NCI-H2029 (cell line): ENCODE measurements at regions not wholly inside any gene's neighbourhood (a gene's known extent, or its start where the extent isn't known, plus 50 kb on each side); places are given as distances from the start of the nearest gene placed in this dataset.
"Not testable (repeated sequence)": the region's sequence is repeated elsewhere in the genome, so short reads cannot be mapped to it uniquely, and the experiment has no call there.

ENCODE experiments used
- DNase-seq: peaks from one replicate; lab custom pipeline; 2025; lab: John Stamatoyannopoulos, UW

GRCh38 chr14:22152161-22152870 is 436.7 kb downstream of the DAD1 start:
- no peak for DNase-seq

- DNase-seq, result no peak
Measured at GRCh38 chr14:22151121-22151520, 437.9 kb downstream of the DAD1 start.

- no peak for DNase-seq
Measured at GRCh38 chr14:22149058-22149457, 440.0 kb downstream of the DAD1 start.

DNA sequence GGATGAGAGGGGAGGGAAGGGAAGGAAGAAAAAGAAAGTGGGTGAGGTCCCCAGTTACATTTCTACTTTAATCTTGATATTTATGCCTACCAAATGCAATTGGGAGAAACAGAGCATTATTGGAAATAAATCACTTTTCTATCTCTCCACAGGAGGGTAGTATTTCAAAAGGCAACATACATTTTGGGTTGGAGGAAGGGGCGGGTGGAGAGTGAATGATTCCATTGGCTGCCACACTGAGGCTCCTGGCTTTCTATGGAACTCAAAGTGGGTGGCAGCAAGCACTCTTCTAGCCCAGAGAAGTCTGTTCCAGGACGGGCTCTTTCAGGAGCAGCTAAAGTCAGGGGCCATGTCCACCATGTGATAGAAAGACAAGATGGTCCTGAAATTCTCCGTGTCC is 441.3 kb downstream of the DAD1 start:
- DNase-seq, result no peak

- DNase-seq, result no peak
Measured at GRCh38 chr14:22143363-22143762, 445.7 kb downstream of the DAD1 start.

DNA sequence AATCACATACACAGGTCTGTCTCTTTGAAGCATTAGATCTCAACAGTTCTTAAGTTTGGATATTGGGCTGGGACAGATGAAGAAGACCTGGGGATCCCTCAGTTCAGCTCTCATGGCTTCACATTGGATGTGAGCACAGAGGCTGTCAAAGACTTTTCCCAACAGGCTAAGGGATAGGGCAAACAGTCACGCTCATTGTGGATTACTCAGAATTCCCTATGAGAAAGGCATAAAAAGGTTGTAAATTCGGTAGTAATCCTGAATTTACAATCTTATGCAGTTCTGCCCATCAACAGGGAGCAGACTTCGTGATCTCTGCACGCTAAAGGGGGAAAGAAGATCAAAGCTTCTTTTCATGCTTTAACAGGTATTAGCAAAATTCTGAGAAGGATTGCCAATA is 448.4 kb downstream of the DAD1 start:
- no peak for DNase-seq

- DNase-seq, result no peak
Measured at GRCh38 chr14:22131749-22132476, 457.1 kb downstream of the DAD1 start.

DNA sequence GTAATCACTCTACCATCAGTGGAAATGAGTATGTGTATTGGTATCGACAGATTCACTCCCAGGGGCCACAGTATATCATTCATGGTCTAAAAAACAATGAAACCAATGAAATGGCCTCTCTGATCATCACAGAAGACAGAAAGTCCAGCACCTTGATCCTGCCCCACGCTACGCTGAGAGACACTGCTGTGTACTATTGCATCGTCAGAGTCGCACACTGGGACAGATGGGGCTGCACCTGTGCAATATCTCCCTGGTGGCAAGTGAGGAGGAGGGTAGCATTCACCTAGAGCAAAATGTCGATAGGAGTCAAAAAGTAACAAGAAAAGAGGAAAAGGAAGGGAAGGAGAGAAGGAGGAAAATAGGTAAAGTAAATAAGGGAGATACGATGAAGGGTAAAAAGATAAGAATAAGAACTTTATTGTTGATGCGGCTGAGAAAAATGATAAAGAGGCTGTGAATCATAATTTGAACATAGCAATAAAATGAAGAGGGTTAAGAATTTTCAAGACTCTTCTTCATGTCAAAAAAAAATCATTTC is 450.5 kb upstream of the OR4E1 start:
- no peak for DNase-seq

GRCh38 chr14:22122829-22123560 is 449.4 kb upstream of the OR4E1 start:
- DNase-seq, result no peak

GRCh38 chr14:22122227-22122818 is 448.7 kb upstream of the OR4E1 start:
- DNase-seq, result no peak

DNA sequence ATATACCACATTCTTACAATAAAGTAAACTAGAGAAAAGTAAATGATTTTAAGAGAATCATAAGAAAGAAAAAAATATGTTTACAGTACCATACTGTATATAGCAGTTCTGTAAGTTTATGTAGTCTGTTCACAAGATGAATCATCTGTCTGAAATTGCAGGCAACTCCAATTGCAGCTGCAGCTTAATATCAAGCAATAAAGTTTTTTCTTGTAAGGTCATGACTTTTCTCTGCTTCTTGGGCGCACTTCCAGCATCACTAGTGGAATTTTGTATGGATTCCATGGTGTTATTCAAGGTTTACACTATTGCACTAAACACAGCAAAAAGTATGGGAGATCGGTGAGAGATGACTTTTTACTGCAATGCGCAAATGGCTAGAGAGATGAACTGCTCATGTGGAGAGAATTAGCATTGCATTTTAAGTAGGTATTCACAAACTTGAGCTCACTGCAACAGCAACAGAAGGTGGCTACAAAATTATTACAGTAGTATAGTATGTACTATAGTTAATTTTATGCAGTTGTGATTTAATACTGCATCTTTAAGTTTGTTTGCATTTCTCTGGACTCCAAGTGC is 445.4 kb upstream of the OR4E1 start:
- no peak for DNase-seq

GRCh38 chr14:22113401-22113800 is 439.8 kb upstream of the OR4E1 start:
- DNase-seq, result no peak

GRCh38 chr14:22112004-22112403 is 438.4 kb upstream of the OR4E1 start:
- no peak for DNase-seq

DNA sequence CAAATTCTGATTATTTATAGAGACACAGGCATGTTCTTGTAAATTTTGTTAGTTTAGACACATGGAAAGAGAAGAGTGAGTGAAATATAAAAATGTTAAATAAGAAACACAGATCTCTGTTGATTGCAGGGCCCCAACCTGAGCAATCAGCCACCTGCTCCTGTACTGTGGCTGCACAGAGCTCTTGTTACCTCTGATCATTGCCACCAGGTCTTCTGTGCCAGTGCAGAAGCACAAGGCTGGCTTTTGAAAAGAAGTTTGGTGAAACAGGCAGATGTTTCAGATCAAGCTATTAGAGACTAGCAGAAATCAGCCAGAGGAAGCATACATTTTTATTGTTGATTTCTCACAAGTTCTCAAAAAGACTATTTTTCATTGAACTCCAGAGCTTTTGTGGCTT is 434.1 kb upstream of the OR4E1 start:
- DNase-seq, result no peak

DNA sequence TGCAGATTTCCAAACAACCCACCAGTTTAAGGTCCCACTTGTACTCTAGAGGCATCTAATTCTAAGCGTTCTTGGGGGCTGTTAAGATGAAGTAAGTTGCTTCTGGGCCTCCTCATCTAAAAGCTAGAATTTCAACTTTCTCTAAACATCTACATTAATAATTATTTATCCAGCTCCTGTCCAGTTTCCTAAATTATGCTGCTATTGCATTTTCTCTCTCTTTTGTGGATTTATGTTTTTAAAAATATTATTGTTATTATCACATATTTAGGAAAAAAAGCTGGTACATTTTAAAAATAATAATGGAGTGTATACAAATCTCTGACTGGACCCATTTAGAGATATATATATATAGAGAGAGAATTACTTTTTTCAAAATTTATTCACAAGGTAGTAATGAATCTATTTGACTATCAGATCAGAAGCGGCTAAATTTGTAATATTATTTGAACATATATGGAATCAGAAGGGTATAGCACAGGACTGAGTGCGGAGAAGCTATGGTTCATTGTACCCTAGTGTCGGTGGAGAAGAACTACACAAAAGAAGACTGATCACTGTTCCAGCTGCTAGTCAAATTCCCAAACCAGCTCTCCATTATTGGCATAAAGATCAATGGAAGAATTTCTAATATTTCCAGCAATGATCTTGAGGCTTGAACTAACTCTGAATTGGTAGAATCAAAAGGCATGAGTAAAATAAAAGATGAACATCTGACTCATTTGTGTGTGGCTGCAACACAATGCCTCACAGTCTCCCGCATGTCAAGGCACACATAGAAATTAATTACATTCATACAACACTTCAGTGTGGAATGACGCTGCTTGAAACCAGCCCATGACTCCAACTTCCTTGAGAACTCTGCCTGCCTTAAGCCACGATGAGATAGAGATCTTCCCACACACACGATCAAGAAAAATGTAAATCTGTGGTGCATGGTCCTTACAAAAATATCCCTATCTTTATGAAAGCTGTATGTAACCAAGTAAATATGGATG is 433.4 kb upstream of the OR4E1 start:
- no peak for DNase-seq

GRCh38 chr14:22105624-22106006 is 432.0 kb upstream of the OR4E1 start:
- DNase-seq, result no peak

- DNase-seq, result no peak
Measured at GRCh38 chr14:22105006-22105623, 431.5 kb upstream of the OR4E1 start.

GRCh38 chr14:22100764-22101120 is 427.1 kb upstream of the OR4E1 start:
- not testable (repeated sequence) for DNase-seq

GRCh38 chr14:22099942-22100763 is 426.5 kb upstream of the OR4E1 start:
- DNase-seq, result no peak

DNA sequence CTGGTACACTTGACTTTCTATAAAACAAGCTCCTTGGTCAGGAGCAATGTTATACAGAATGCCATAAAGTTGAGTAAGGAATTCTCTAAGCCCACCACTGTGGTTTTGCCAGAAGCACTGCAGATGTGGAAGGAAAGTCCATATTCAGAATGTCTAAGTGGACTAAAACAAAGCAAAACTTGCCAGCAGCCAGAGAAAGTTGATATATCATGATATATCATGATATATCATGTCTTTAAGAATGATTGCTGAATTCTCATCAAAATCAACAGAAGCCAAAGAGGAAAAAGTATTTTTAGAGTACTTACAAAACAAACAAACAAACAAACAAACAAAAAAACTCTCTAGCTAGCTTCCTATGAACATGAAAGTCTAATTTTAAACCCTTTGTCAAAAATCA is 424.8 kb upstream of the OR4E1 start:
- DNase-seq, result no peak
